HEK293 (cell line): ENCODE measurements at regions not wholly inside any gene's neighbourhood (a gene's known extent, or its start where the extent isn't known, plus 50 kb on each side); places are given as distances from the start of the nearest gene placed in this dataset.

ENCODE experiments used
- CTCF ChIA-PET: fragments of 350-600 bp; formaldehyde crosslinking; extraction: SDS; loops from one replicate; lab custom pipeline; 2021; ENCODE audit warnings: antibody characterized with exemption; lab: Yijun Ruan, JAX
- POLR2A ChIA-PET: fragments of 300-600 bp; formaldehyde crosslinking; extraction: SDS; loops from one replicate; lab custom pipeline; 2020; ENCODE audit warnings: antibody characterized with exemption, inconsistent platforms; lab: Yijun Ruan, JAX
- H3K27ac ChIP-seq: fragments of 200-500 bp; sonication (Bioruptor generic); 2 replicates; pipeline ENCODE4 v1.5.1; 2014; ENCODE audit warnings: low read depth, low read length, control low read depth, inconsistent platforms; ENCODE audit errors: extremely low read depth
- H3K36me3 ChIP-seq, 2 experiments: fragments of 200-500 bp in 1 of 2; sonication (Bioruptor generic) in 1 of 2; 1 replicate in 1 of 2; 2 replicates in 1 of 2; pipeline ENCODE4 v1.5.1; 2014 to 2017; ENCODE audit warnings: inconsistent platforms in 2 of 2, low read length in 2 of 2; ENCODE audit not compliant: control insufficient read depth in 2 of 2, insufficient read depth in 1 of 2
- H3K4me1 ChIP-seq: fragments of 200-500 bp; sonication (Bioruptor generic); 2 replicates; pipeline ENCODE4 v1.5.1; 2014; ENCODE audit warnings: mild to moderate bottlenecking, low read length, inconsistent platforms; ENCODE audit not compliant: control insufficient read depth, insufficient read depth
- H3K4me3 ChIP-seq: 2 replicates; pipeline ENCODE4 v1.5.1; 2011; ENCODE audit warnings: low read depth, mild to moderate bottlenecking, control low read depth, low read length, moderate library complexity
- H3K9me3 ChIP-seq: fragments of 200-500 bp; sonication (Bioruptor generic); 2 replicates; pipeline ENCODE4 v1.5.1; 2014; ENCODE audit warnings: low read depth, low read length, inconsistent platforms; ENCODE audit not compliant: control insufficient read depth, insufficient read depth
- BCL11B ChIP-seq: fragments of 450-650 bp; formaldehyde crosslinking; IDR thresholded peaks from 2 replicates; pipeline ENCODE4 v1.5.1; 2016; ENCODE audit warnings: low read depth, missing biosample characterization, missing genetic modification characterization
- GLI2 ChIP-seq: fragments of 450-650 bp; formaldehyde crosslinking; IDR thresholded peaks from 2 replicates; pipeline ENCODE4; 2017; ENCODE audit warnings: missing biosample characterization, missing genetic modification characterization, low read depth, borderline replicate concordance
- HOXC10 ChIP-seq: sonication (generic); formaldehyde crosslinking; IDR thresholded peaks from 2 replicates; pipeline ENCODE4 v1.8.1; 2023; ENCODE audit warnings: mild to moderate bottlenecking, missing genetic modification reagents
- KLF16 ChIP-seq: fragments of 450-650 bp; formaldehyde crosslinking; IDR thresholded peaks from 2 replicates; pipeline ENCODE4 v1.5.1; 2017; ENCODE audit warnings: missing biosample characterization, missing genetic modification characterization
- KLF8 ChIP-seq: fragments of 450-650 bp; formaldehyde crosslinking; IDR thresholded peaks from 2 replicates; pipeline ENCODE4 v1.5.1; 2016; ENCODE audit warnings: missing biosample characterization, missing genetic modification characterization
- REPIN1 ChIP-seq: fragments of 450-650 bp; formaldehyde crosslinking; IDR thresholded peaks from 2 replicates; pipeline ENCODE4 v1.5.1; 2017; ENCODE audit warnings: missing biosample characterization, missing genetic modification characterization, low read depth
- SALL2 ChIP-seq: fragments of 450-650 bp; formaldehyde crosslinking; IDR thresholded peaks from 2 replicates; pipeline ENCODE4 v1.5.0; 2017; ENCODE audit warnings: missing biosample characterization, mild to moderate bottlenecking, missing genetic modification characterization, borderline replicate concordance
- ZFP41 ChIP-seq: fragments of 450-650 bp; formaldehyde crosslinking; IDR thresholded peaks from 2 replicates; pipeline ENCODE4 v1.5.1; 2016; ENCODE audit warnings: missing biosample characterization, missing genetic modification characterization, borderline replicate concordance
- ZNF112 ChIP-seq: fragments of 450-650 bp; formaldehyde crosslinking; IDR thresholded peaks from 2 replicates; pipeline ENCODE4 v1.5.0; 2017; ENCODE audit warnings: missing biosample characterization, missing genetic modification characterization
- ZNF138 ChIP-seq: fragments of 450-650 bp; formaldehyde crosslinking; IDR thresholded peaks from 2 replicates; pipeline ENCODE4 v1.5.1; 2016; ENCODE audit warnings: missing biosample characterization, missing genetic modification characterization, borderline replicate concordance
- ZNF155 ChIP-seq: fragments of 450-650 bp; formaldehyde crosslinking; IDR thresholded peaks from 2 replicates; pipeline ENCODE4 v1.5.1; 2016; ENCODE audit warnings: missing biosample characterization, missing genetic modification characterization
- ZNF175 ChIP-seq: fragments of 450-650 bp; formaldehyde crosslinking; IDR thresholded peaks from 2 replicates; pipeline ENCODE4 v1.5.1; 2016; ENCODE audit warnings: missing biosample characterization, missing genetic modification characterization
- ZNF184 ChIP-seq: fragments of 450-650 bp; IDR thresholded peaks from 2 replicates; pipeline ENCODE4 v1.5.1; 2018; ENCODE audit warnings: missing biosample characterization, mild to moderate bottlenecking, missing genetic modification characterization
- ZNF214 ChIP-seq: fragments of 450-650 bp; formaldehyde crosslinking; IDR thresholded peaks from 2 replicates; pipeline ENCODE4 v1.5.1; 2017; ENCODE audit warnings: missing biosample characterization, mild to moderate bottlenecking, missing genetic modification characterization, borderline replicate concordance
- ZNF24 ChIP-seq: fragments of 450-650 bp; formaldehyde crosslinking; IDR thresholded peaks from 2 replicates; pipeline ENCODE4 v1.5.1; 2016; ENCODE audit warnings: missing biosample characterization, missing genetic modification characterization
- ZNF302 ChIP-seq: fragments of 450-650 bp; formaldehyde crosslinking; IDR thresholded peaks from 2 replicates; pipeline ENCODE4 v1.5.1; 2016; ENCODE audit warnings: missing biosample characterization, missing genetic modification characterization, low read depth
- ZNF324 ChIP-seq: fragments of 450-650 bp; formaldehyde crosslinking; IDR thresholded peaks from 2 replicates; pipeline ENCODE4 v1.5.1; 2016; ENCODE audit warnings: missing biosample characterization, missing genetic modification characterization
- ZNF530 ChIP-seq: fragments of 450-650 bp; formaldehyde crosslinking; IDR thresholded peaks from 2 replicates; pipeline ENCODE4 v1.5.1; 2016; ENCODE audit warnings: low read depth, missing biosample characterization, missing genetic modification characterization
- ZNF549 ChIP-seq: fragments of 450-650 bp; IDR thresholded peaks from 2 replicates; pipeline ENCODE4 v1.5.1; 2018; ENCODE audit warnings: missing biosample characterization, missing genetic modification characterization, mild to moderate bottlenecking, inconsistent platforms, moderate library complexity
- ZNF585B ChIP-seq: fragments of 450-650 bp; formaldehyde crosslinking; IDR thresholded peaks from 2 replicates; pipeline ENCODE4 v1.5.1; 2016; ENCODE audit warnings: missing biosample characterization, missing genetic modification characterization
- ZNF629 ChIP-seq: fragments of 450-650 bp; formaldehyde crosslinking; IDR thresholded peaks from 2 replicates; pipeline ENCODE4 v1.5.1; 2017; ENCODE audit warnings: missing biosample characterization, missing genetic modification characterization
- ZNF660 ChIP-seq: fragments of 450-650 bp; IDR thresholded peaks from 2 replicates; pipeline ENCODE4 v1.5.1; 2018; ENCODE audit warnings: missing biosample characterization, mild to moderate bottlenecking, missing genetic modification characterization
- ZNF843 ChIP-seq: fragments of 450-650 bp; formaldehyde crosslinking; IDR thresholded peaks from 2 replicates; pipeline ENCODE4 v1.5.1; 2016; ENCODE audit warnings: missing biosample characterization, missing genetic modification characterization
- TF ChIP-seq, protein P1 (sequence below): fragments of 450-650 bp; formaldehyde crosslinking; IDR thresholded peaks from 2 replicates; pipeline ENCODE4 v1.5.1; 2016; ENCODE audit warnings: missing biosample characterization, missing genetic modification characterization
- TF ChIP-seq, protein P2 (sequence below): fragments of 450-650 bp; formaldehyde crosslinking; IDR thresholded peaks from 2 replicates; pipeline ENCODE4 v1.5.1; 2016; ENCODE audit warnings: missing biosample characterization, missing genetic modification characterization
- TF ChIP-seq, protein P3 (sequence below): fragments of 450-650 bp; formaldehyde crosslinking; IDR thresholded peaks from 2 replicates; pipeline ENCODE4; 2016; ENCODE audit warnings: missing biosample characterization, missing genetic modification characterization
- TF ChIP-seq, protein P4 (sequence below): fragments of 450-650 bp; formaldehyde crosslinking; IDR thresholded peaks from 2 replicates; pipeline ENCODE4 v1.5.1; 2017; ENCODE audit warnings: missing biosample characterization, missing genetic modification characterization

DNA sequence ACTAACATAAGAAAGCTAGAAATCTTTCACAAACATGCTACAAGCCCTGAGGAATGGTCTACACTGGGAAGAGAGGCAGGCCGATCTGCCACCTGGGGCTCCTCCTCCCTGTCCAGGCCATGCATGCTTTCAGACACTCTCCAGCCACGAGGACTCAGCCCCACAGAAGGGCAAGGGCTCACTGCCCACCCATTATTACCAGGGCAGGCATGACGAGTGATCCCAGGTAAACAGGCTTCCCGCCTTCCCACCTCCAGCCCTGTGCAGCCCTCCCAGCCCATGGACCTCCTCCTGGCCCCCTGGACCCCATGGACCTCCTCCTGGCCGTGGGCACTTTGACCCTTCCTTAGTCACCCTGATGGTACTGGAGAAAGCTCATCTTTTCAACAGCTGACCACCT, 75.8 kb upstream of the TEX51 start (continued):
- TF ChIP-seq HOXC10 (no peak), ZNF175 (no peak), ZNF843 (no peak), ZNF184 (tag by site-specific recombination) (no peak), ZNF324 (tag by site-specific recombination) (no peak), REPIN1 (tag by site-specific recombination) (no peak), BCL11B (tag by site-specific recombination) (no peak), SALL2 (no peak)
- TF ChIP-seq, protein P1, sequence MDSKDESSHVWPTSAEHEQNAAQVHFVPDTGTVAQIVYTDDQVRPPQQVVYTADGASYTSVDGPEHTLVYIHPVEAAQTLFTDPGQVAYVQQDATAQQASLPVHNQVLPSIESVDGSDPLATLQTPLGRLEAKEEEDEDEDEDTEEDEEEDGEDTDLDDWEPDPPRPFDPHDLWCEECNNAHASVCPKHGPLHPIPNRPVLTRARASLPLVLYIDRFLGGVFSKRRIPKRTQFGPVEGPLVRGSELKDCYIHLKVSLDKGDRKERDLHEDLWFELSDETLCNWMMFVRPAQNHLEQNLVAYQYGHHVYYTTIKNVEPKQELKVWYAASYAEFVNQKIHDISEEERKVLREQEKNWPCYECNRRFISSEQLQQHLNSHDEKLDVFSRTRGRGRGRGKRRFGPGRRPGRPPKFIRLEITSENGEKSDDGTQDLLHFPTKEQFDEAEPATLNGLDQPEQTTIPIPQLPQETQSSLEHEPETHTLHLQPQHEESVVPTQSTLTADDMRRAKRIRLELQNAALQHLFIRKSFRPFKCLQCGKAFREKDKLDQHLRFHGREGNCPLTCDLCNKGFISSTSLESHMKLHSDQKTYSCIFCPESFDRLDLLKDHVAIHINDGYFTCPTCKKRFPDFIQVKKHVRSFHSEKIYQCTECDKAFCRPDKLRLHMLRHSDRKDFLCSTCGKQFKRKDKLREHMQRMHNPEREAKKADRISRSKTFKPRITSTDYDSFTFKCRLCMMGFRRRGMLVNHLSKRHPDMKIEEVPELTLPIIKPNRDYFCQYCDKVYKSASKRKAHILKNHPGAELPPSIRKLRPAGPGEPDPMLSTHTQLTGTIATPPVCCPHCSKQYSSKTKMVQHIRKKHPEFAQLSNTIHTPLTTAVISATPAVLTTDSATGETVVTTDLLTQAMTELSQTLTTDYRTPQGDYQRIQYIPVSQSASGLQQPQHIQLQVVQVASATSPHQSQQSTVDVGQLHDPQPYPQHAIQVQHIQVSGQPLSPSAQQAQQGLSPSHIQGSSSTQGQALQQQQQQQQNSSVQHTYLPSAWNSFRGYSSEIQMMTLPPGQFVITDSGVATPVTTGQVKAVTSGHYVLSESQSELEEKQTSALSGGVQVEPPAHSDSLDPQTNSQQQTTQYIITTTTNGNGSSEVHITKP (tag by site-specific recombination): no peak

DNA sequence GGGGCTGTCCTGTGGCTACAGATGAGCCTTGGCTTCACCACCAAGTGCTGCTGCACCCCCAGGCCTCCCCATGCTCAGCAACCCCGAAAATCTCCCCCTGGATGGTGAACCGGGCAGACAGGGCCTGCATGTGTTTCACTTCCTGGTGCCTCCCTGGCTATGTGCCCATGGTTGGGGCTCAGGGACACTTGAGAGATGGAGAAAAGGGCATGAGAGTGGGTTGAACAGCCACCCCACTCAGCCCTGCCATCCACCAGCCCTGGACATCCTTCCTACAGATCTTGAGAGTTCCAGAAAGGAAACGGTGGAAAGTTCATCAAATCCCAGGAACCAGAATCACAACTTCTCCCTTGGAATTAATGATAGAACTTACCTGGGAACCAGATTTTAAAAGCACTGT, 74.7 kb upstream of the TEX51 start:
- no peak overlapping the region for H3K27ac ChIP-seq
- TF ChIP-seq ZNF214 (tag by site-specific recombination) (no peak), ZNF302 (tag by site-specific recombination) (no peak), ZNF155 (tag by site-specific recombination) (no peak), ZNF585B (tag by site-specific recombination) (no peak), GLI2 (tag by site-specific recombination) (no peak), ZNF530 (tag by site-specific recombination) (no peak), KLF8 (tag by site-specific recombination) (no peak), ZNF549 (no peak), ZNF112 (tag by site-specific recombination) (no peak)
- TF ChIP-seq, protein P2, sequence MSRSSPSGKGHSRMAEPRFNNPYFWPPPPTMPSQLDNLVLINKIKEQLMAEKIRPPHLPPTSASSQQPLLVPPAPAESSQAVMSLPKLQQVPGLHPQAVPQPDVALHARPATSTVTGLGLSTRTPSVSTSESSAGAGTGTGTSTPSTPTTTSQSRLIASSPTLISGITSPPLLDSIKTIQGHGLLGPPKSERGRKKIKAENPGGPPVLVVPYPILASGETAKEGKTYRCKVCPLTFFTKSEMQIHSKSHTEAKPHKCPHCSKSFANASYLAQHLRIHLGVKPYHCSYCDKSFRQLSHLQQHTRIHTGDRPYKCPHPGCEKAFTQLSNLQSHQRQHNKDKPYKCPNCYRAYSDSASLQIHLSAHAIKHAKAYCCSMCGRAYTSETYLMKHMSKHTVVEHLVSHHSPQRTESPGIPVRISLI: no peak
- no peaks in the 10 kb centered on the region for H3K4me1 ChIP-seq
- no peak overlapping the region for H3K4me3 ChIP-seq
- H3K9me3 ChIP-seq: no peaks in the 10 kb centered on the region
- ChIA-PET CTCF (no interaction called here), POLR2A (no interaction called here)
- no peaks in the 10 kb centered on the region for H3K36me3 ChIP-seq

DNA sequence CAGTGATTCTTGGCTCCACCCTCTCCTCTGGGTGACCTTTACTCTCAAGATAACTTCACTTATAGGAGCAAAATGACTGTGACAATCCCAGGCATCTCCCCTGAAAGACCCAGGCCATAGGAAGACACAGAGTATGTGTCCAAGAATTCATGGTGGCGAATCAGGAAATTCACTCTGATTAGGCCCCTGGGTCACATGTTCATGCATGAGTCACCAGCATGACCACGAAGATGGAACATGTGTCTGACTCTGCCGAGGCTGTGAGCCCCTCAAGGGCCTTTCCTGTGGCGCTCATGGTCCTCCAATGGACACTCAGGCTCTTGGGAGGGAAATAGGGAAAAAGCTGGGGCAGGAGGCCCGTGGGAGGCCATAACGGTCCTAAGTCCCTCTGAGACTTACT, 74.0 kb upstream of the TEX51 start:
- no peaks in the 10 kb centered on the region for H3K4me1 ChIP-seq
- POLR2A ChIA-PET: no interaction called here
- CTCF ChIA-PET: no interaction called here
- TF ChIP-seq, protein P3, sequence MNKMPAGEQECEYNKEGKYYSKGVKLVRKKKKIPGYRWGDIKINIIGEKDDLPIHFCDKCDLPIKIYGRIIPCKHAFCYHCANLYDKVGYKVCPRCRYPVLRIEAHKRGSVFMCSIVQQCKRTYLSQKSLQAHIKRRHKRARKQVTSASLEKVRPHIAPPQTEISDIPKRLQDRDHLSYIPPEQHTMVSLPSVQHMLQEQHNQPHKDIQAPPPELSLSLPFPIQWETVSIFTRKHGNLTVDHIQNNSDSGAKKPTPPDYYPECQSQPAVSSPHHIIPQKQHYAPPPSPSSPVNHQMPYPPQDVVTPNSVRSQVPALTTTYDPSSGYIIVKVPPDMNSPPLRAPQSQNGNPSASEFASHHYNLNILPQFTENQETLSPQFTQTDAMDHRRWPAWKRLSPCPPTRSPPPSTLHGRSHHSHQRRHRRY: no peak
- TF ChIP-seq ZNF660 (no peak), KLF16 (tag by site-specific recombination) (no peak), HOXC10 (no peak), ZNF629 (tag by site-specific recombination) (no peak), ZNF138 (tag by site-specific recombination) (no peak), ZFP41 (tag by site-specific recombination) (no peak), ZNF24 (no peak)
- TF ChIP-seq, protein P4, sequence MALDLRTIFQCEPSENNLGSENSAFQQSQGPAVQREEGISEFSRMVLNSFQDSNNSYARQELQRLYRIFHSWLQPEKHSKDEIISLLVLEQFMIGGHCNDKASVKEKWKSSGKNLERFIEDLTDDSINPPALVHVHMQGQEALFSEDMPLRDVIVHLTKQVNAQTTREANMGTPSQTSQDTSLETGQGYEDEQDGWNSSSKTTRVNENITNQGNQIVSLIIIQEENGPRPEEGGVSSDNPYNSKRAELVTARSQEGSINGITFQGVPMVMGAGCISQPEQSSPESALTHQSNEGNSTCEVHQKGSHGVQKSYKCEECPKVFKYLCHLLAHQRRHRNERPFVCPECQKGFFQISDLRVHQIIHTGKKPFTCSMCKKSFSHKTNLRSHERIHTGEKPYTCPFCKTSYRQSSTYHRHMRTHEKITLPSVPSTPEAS (tag by site-specific recombination): no peak

More for the DNA sequence above, 74.0 kb upstream of the TEX51 start:
- H3K27ac ChIP-seq: no peak overlapping the region
- H3K36me3 ChIP-seq: no peaks in the 10 kb centered on the region
- H3K9me3 ChIP-seq: no peaks in the 10 kb centered on the region
- no peak overlapping the region for H3K4me3 ChIP-seq
